RWPE2 (cell line): ENCODE measurements at regions not wholly inside any gene's neighbourhood (a gene's known extent, or its start where the extent isn't known, plus 50 kb on each side); places are given as distances from the start of the nearest gene placed in this dataset.

Experiments used
- ATAC-seq: fragments of 200-7000 bp; cut with Tn5 transposase; 3 replicates; pipeline ENCODE4 v1.9.1; 2021; ENCODE audit warnings: low read depth
- DNase-seq: peaks from one replicate; pipeline ENCODE4 v3.0.0-alpha.2; 2020; ENCODE audit warnings: low spot score
- H3K27ac ChIP-seq: fragments of 450-650 bp; 2 replicates; pipeline ENCODE4 v1.5.1; 2017; ENCODE audit warnings: mild to moderate bottlenecking; ENCODE audit not compliant: poor library complexity, severe bottlenecking
- H3K27me3 ChIP-seq: fragments of 250-450 bp; sonication (Bioruptor Pico); 2 replicates; pipeline ENCODE4 v1.5.1; 2021; ENCODE audit warnings: mild to moderate bottlenecking, moderate library complexity; ENCODE audit not compliant: insufficient read depth, poor library complexity, severe bottlenecking
- H3K36me3 ChIP-seq: fragments of 250-450 bp; sonication (Bioruptor Pico); 2 replicates; pipeline ENCODE4 v1.5.1; 2020; ENCODE audit warnings: low read depth, mild to moderate bottlenecking, moderate library complexity
- H3K4me1 ChIP-seq: fragments of 250-450 bp; sonication (Bioruptor Pico); 2 replicates; pipeline ENCODE4 v1.5.1; 2021; ENCODE audit warnings: mild to moderate bottlenecking, moderate library complexity; ENCODE audit not compliant: insufficient read depth, poor library complexity, severe bottlenecking
- H3K4me3 ChIP-seq: fragments of 250-450 bp; sonication (Bioruptor Pico); 2 replicates; pipeline ENCODE4 v1.5.1; 2021; ENCODE audit warnings: mild to moderate bottlenecking, moderate library complexity; ENCODE audit not compliant: severe bottlenecking
- H3K9me3 ChIP-seq: fragments of 250-450 bp; sonication (Bioruptor Pico); 2 replicates; pipeline ENCODE4 v1.5.1; 2021; ENCODE audit warnings: mild to moderate bottlenecking, moderate library complexity; ENCODE audit not compliant: severe bottlenecking
- TF ChIP-seq, protein P1 (sequence below): fragments of 450-650 bp; IDR thresholded peaks from one replicate; pipeline ENCODE4 v1.5.1; 2017; ENCODE audit warnings: mild to moderate bottlenecking, moderate library complexity; ENCODE audit not compliant: poor library complexity, severe bottlenecking

DNA sequence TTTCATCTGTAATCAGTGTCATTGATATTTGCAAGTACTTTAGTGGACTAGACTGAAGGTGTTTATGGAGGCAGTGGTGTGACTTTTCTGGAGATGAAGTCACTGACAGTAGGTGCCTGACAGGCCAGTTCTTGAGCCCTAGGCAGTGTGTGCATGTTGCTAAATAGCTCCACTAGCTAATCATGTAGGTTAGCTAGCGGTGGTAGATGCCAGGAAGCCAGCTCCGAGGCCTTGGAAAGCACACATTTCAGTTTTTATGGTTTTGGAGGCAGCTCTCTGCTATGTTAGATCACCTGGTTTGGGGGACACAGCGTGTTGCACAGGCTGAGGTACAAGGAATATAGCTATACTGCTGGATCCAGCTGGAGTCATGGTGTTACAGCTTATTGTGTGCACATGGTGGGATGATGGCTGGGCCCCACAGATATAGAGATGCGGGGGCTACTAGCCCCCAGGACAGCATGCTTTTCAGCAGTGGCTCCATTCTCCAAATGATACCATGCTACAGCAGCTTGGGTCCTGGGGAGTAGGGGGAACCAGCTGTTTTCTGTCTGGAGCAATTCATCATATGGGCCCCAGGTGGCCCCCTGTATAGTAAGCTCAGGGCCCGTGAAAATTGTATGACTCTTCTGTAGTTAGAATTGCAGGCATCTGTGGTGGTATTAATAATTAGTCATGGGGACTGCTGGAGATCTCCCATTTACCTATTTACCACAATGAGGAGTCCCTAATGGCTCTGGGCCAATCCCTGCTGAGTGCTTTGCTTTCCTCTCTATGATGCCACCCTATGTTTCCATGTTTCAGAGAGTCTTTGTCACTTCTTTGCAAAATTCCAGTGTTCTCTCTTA is 367.2 kb upstream of the LMO3 start:
- no peaks in the 10 kb centered on the region for H3K4me1 ChIP-seq
- TF ChIP-seq, protein P1, sequence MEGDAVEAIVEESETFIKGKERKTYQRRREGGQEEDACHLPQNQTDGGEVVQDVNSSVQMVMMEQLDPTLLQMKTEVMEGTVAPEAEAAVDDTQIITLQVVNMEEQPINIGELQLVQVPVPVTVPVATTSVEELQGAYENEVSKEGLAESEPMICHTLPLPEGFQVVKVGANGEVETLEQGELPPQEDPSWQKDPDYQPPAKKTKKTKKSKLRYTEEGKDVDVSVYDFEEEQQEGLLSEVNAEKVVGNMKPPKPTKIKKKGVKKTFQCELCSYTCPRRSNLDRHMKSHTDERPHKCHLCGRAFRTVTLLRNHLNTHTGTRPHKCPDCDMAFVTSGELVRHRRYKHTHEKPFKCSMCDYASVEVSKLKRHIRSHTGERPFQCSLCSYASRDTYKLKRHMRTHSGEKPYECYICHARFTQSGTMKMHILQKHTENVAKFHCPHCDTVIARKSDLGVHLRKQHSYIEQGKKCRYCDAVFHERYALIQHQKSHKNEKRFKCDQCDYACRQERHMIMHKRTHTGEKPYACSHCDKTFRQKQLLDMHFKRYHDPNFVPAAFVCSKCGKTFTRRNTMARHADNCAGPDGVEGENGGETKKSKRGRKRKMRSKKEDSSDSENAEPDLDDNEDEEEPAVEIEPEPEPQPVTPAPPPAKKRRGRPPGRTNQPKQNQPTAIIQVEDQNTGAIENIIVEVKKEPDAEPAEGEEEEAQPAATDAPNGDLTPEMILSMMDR = no peak
- no peaks in the 10 kb centered on the region for H3K27me3 ChIP-seq
- no peak overlapping the region for H3K27ac ChIP-seq
- ATAC-seq = no peak
- no peak overlapping the region for H3K4me3 ChIP-seq
- no peaks in the 10 kb centered on the region for H3K9me3 ChIP-seq
- no peaks in the 10 kb centered on the region for H3K36me3 ChIP-seq
- DNase-seq = no peak

DNA sequence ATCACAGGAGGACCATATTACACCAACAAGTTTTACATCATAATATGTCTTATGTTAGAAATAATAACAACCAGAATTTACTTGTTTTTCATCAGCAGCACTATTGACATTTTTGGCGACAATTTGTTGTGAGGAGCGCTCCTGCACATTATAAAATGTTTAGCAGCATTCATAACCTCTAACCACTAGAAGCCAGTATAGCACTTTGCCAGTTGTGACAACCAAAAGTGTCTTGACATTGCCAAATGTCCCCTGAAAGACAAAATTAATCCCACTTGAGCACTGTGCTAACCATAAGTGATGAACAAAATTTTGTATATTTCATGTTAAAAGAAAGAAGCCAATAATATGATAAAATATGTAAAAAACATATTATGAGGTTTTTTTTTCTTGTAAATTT is 356.9 kb upstream of the LMO3 start:
- TF ChIP-seq, protein P1 = peak; percentile 13
- Histone ChIP-seq H3K9me3 (no peaks in the 10 kb centered on the region), H3K27me3 (no peaks in the 10 kb centered on the region), H3K4me3 (no peak overlapping the region), H3K36me3 (no peaks in the 10 kb centered on the region), H3K27ac (no peak overlapping the region), H3K4me1 (no peaks in the 10 kb centered on the region)
- DNase-seq (no peak), ATAC-seq (no peak)

DNA sequence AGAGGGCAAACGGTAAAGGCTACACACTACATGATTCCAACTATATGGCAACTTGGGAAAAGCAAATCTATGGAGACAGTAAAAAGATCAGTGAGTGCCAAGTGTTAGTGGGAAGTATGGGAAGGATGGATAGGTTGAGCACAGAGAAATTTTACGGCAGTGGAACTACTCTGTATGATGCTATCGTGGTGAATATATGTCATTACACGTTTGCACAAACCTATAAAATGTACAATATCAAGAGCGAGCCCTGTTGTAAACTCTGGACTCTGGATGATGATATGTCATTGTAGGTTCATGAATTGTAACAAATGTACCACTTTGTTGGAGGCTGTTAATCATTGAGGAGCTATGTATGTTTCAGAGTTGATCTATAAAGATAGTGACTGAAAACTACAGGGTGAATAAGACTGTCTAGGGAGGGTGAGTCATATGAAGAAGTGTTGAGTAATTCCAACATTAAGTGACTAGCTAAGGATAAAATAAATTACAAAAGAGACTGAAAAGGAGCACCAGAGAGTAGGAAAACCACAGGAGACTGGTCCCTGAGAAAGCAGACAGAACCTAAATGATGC is 349.2 kb upstream of the LMO3 start:
- Histone ChIP-seq H3K27me3 (no peaks in the 10 kb centered on the region), H3K27ac (no peak overlapping the region), H3K4me3 (no peak overlapping the region), H3K36me3 (no peaks in the 10 kb centered on the region), H3K4me1 (no peaks in the 10 kb centered on the region), H3K9me3 (no peaks in the 10 kb centered on the region)
- DNase-seq = no peak
- ATAC-seq = peak; percentile 90
- TF ChIP-seq, protein P1 = no peak

DNA sequence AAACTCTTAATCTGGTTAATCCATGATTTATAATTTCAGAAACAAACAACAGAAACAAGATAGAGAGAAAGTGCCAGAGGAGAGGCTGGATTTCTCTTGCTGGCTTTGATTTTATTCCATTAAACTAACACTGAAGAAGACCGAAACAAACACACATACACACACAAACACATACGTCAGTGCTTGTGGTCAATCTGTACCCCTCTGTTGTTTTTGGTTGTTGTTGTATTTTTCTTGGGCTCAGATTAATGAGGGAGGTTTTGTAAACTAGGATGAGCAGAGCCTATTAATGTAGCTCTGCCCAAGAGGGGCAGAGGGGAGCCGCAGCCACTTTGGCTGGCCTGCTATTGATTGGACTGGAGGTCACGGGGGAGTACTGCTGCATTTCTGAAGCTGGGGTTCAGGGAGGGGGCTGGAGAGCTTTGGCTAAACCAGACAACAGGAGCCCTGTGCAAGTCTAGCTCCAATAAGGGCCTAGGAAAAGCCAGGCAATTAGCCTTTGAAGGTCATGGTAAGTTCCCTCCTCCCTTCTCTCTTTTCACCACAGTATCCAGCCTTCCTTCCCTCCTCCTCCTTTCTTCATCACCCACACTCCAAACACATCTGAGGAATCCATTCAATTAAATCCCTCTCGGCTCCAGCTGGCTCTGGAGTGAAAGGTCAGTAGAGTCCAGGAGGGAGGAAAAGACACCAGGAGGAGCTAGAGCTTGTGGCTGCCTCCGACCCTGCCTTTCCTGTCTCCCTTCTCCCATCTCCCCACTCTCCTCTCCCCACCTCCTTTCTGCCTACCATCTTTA is 344.1 kb upstream of the LMO3 start:
- Histone ChIP-seq H3K27ac (no peak overlapping the region), H3K36me3 (no peaks in the 10 kb centered on the region), H3K9me3 (no peaks in the 10 kb centered on the region), H3K4me1 (no peaks in the 10 kb centered on the region), H3K27me3 (no peaks in the 10 kb centered on the region), H3K4me3 (no peak overlapping the region)
- TF ChIP-seq, protein P1 = no peak
- ATAC-seq = no peak
- DNase-seq = no peak
